ENCODE measurements at regions not wholly inside any gene's neighbourhood (a gene's known extent, or its start where the extent isn't known, plus 50 kb on each side); places are given as distances from the start of the nearest gene placed in this dataset.

DNA sequence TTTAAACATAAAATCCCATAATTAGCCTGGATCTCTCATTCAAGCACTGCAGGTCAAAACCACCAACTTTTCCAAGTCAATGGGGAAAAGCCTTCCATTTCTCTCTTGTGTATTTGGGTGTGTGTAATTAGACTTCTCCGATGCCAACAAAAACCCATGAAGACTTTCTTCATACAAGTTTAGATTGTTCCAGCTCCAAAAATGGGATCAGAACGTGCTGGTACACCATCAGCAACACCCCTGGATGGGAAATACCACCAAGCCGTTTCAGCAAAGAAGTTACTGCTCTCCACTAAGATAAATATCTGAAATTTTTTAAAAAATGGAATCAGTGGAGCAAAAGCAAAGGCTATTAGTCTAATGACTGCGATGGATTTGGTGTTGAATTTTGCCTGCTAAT lies 837.3 kb upstream of the SOX9 start:
- ChIA-PET CTCF (no interaction called here), POLR2A (no interaction called here)
- WGBS (ENCODE audit: insufficient coverage) = no CpG with 5 or more reads among the region's 4 CpGs

GRCh38 chr17:71284032-71284755 lies 836.6 kb upstream of the SOX9 start:
- Mint-ChIP-seq H3K9me3 (ENCODE audit: insufficient read depth) (peaks cover 3% of the 10 kb centered on the region), H3K4me3 (no peak overlapping the region), H3K27me3 (no peaks in the 10 kb centered on the region), H3K27ac (no peak overlapping the region), H3K4me1 (no peaks in the 10 kb centered on the region)
- Histone ChIP-seq H3K9ac (ENCODE audit: low read length) (no peak overlapping the region), H3K4me2 (replicated peaks; ENCODE audit: low read depth, low read length, poor library complexity, severe bottlenecking) (no peak overlapping the region), H3K36me3 (replicated peaks in 1 of 2; ENCODE audit: control extremely low read depth in 1 of 2, control insufficient read depth in 1 of 2, extremely low read depth in 1 of 2, insufficient read depth in 2 of 2, low read length in 1 of 2) (no peaks in the 10 kb centered on the region), H3K9me3 (ENCODE audit: control extremely low read depth in 1 of 3, control insufficient read depth in 2 of 3, insufficient read depth in 1 of 3, low read length in 2 of 3) (no peaks in the 10 kb centered on the region), H3K4me3 (ENCODE audit: control extremely low read depth in 1 of 5, extremely low read depth in 1 of 5, insufficient read depth in 1 of 5, low read depth in 2 of 5, low read length in 4 of 5) (no peak overlapping the region), H3K27me3 (replicated peaks in 1 of 4; ENCODE audit: control extremely low read depth in 1 of 4, control insufficient read depth in 3 of 4, insufficient read depth in 4 of 4, low read length in 3 of 4) (no peaks in the 10 kb centered on the region), H3K79me2 (ENCODE audit: control insufficient read depth, insufficient read depth, low read length) (no peaks in the 10 kb centered on the region), H3K27ac (ENCODE audit: low read length in 2 of 2) (no peak overlapping the region), H3K4me1 (ENCODE audit: control insufficient read depth in 2 of 2, insufficient read depth in 2 of 2, low read length in 2 of 2) (no peaks in the 10 kb centered on the region), H4K20me1 (ENCODE audit: control insufficient read depth, insufficient read depth, low read length, poor library complexity, severe bottlenecking) (no peaks in the 10 kb centered on the region), H2AFZ (ENCODE audit: insufficient read depth, low read depth, low read length, poor library complexity, severe bottlenecking) (no peak overlapping the region)
- CTCF ChIA-PET = no interaction called here
- no peak for DNase-seq
- POLR2A ChIA-PET = no interaction called here
- TF ChIP-seq EZH2 (IDR thresholded peaks at IDR 0.05; ENCODE audit: borderline replicate concordance, insufficient read depth, low read depth, low read length, poor library complexity, severe bottlenecking) = no peak
- TF ChIP-seq, protein P1, sequence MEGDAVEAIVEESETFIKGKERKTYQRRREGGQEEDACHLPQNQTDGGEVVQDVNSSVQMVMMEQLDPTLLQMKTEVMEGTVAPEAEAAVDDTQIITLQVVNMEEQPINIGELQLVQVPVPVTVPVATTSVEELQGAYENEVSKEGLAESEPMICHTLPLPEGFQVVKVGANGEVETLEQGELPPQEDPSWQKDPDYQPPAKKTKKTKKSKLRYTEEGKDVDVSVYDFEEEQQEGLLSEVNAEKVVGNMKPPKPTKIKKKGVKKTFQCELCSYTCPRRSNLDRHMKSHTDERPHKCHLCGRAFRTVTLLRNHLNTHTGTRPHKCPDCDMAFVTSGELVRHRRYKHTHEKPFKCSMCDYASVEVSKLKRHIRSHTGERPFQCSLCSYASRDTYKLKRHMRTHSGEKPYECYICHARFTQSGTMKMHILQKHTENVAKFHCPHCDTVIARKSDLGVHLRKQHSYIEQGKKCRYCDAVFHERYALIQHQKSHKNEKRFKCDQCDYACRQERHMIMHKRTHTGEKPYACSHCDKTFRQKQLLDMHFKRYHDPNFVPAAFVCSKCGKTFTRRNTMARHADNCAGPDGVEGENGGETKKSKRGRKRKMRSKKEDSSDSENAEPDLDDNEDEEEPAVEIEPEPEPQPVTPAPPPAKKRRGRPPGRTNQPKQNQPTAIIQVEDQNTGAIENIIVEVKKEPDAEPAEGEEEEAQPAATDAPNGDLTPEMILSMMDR (IDR thresholded peaks at IDR 0.05) = no peak
- WGBS (ENCODE audit: insufficient coverage) = 90% methylated on average over 6 of the region's 7 CpGs
- ATAC-seq (ENCODE audit: low read depth) = no peak
- intact Hi-C loops (cut with micrococcal nuclease) = no loop called here

More for the DNA sequence above, 837.3 kb upstream of the SOX9 start:
- no peaks in the 10 kb centered on the region for H3K27me3 Mint-ChIP-seq
- DNase-seq = no peak
- H3K4me3 Mint-ChIP-seq = no peak overlapping the region
- Histone ChIP-seq H3K79me2 (ENCODE audit: control insufficient read depth, insufficient read depth, low read length) (no peaks in the 10 kb centered on the region), H3K4me2 (replicated peaks; ENCODE audit: low read depth, low read length, poor library complexity, severe bottlenecking) (no peak overlapping the region), H3K27ac (ENCODE audit: low read length in 2 of 2) (no peak overlapping the region), H3K4me3 (ENCODE audit: control extremely low read depth in 1 of 5, extremely low read depth in 1 of 5, insufficient read depth in 1 of 5, low read depth in 2 of 5, low read length in 4 of 5) (no peak overlapping the region), H3K9ac (ENCODE audit: low read length) (no peak overlapping the region), H4K20me1 (ENCODE audit: control insufficient read depth, insufficient read depth, low read length, poor library complexity, severe bottlenecking) (no peaks in the 10 kb centered on the region), H3K9me3 (ENCODE audit: control extremely low read depth in 1 of 3, control insufficient read depth in 2 of 3, insufficient read depth in 1 of 3, low read length in 2 of 3) (no peaks in the 10 kb centered on the region), H3K36me3 (replicated peaks in 1 of 2; ENCODE audit: control extremely low read depth in 1 of 2, control insufficient read depth in 1 of 2, extremely low read depth in 1 of 2, insufficient read depth in 2 of 2, low read length in 1 of 2) (no peaks in the 10 kb centered on the region), H2AFZ (ENCODE audit: insufficient read depth, low read depth, low read length, poor library complexity, severe bottlenecking) (no peak overlapping the region), H3K4me1 (ENCODE audit: control insufficient read depth in 2 of 2, insufficient read depth in 2 of 2, low read length in 2 of 2) (no peaks in the 10 kb centered on the region), H3K27me3 (replicated peaks in 1 of 4; ENCODE audit: control extremely low read depth in 1 of 4, control insufficient read depth in 3 of 4, insufficient read depth in 4 of 4, low read length in 3 of 4) (no peaks in the 10 kb centered on the region)
- TF ChIP-seq EZH2 (IDR thresholded peaks at IDR 0.05; ENCODE audit: borderline replicate concordance, insufficient read depth, low read depth, low read length, poor library complexity, severe bottlenecking) = no peak
- TF ChIP-seq, protein P1 (IDR thresholded peaks at IDR 0.05) = no peak
- no peaks in the 10 kb centered on the region for H3K4me1 Mint-ChIP-seq
- H3K9me3 Mint-ChIP-seq (ENCODE audit: insufficient read depth) = peaks cover 3% of the 10 kb centered on the region
- ATAC-seq (ENCODE audit: low read depth) = no peak
- H3K27ac Mint-ChIP-seq = no peak overlapping the region
- intact Hi-C loops (cut with micrococcal nuclease) = no loop called here

Measured in B cell (primary cell).